IPS DF 4.7 (cell line): ENCODE measurements at regions not wholly inside any gene's neighbourhood (a gene's known extent, or its start where the extent isn't known, plus 50 kb on each side); places are given as distances from the start of the nearest gene placed in this dataset.

Experiments
- DNase-seq: peaks from one replicate; pipeline ENCODE4 v3.0.0-alpha.2; 2013; ENCODE audit warnings: low spot score; ENCODE audit errors: extremely low read depth

DNA sequence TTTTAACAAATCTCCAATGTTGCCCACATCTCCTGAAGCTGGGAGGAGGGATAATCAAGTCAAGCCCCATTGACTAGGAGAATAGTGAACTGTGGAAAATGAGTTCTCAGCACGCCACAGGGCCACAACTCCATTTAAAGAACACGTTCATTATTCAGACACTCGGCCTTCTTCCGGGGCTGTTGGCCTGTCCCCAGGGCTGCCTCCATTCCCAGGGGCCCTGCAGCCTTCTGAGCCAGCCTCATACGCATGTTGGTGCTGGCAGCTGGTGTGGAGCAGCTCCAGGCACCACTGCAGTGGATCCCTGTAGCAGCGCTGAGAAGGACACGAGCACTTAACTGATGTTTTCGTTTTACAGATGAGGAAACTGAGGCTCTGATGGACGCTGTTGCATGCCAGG is 87.5 kb upstream of the RCN1 start:
- no peak for DNase-seq

DNA sequence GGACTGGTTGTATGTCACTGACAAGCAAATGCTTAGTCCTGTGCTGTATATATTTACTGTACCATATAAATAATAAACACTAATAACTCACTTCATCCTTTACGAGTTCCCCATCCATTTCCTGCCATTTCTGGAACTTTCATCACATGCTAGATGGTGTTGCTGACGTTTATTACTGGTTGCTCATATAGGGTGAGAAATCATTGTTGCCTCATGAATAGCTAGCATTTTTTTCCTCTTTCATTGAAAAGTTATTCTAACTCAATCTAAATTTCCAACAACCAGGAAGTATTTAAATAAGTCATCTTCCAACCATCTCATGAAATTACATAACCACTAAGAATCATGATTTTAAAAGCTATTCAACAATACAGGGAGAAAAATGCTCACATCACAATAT is 88.6 kb upstream of the RCN1 start:
- no peak for DNase-seq

DNA sequence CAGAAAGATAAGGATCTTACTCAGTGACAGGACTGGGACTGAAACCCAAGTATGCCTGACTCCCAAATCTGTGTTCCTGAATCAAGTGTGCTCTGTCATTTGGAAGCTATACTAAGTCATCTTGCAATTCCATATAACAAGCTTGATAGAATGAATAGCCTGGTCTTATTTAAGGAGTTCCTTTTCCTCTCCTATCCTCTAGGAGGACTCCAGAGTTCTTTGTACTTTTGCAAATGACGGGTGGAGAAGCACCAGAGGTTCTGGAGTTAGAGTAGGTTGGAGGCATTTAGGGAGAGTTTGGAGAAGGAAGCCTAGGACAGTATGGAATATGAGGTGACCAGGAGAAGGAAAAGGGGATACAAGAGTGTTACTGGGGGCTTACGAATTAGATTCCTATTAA is 92.9 kb upstream of the RCN1 start:
- DNase-seq: no peak

DNA sequence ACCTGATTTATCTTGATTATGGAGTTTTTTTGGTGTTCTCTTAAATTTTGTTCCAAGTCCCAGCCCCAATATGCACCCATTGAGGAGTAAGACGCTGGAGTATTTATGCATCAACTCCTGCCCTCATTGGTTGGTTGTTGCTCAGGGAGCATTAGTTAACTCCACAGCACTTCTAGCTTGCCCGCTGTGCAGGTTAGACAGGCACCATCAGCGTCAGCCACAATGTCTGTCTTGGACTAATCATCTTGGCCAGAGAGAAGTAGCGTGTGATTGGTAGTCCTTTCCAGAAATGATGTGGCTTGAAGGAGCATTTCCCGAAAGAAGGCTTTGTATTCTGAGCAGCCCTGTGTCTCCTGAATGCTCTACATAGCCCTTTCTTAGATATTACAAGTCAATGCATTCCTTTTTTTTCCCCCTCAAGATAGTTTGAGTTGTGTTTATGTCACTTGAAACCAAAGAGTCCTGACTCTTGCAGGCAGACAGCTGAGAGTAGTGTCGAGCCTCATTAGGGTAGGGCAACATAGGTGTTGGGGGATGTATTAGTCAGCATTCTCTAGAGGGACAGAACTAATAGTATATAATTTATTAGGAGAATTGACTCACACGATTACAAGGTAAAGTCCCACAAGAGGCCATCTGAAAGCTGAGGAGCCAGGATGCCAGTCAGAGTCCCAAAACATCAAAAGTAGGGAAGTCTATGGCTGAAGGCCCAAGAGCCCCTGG is 94.6 kb upstream of the RCN1 start:
- DNase-seq: no peak

DNA sequence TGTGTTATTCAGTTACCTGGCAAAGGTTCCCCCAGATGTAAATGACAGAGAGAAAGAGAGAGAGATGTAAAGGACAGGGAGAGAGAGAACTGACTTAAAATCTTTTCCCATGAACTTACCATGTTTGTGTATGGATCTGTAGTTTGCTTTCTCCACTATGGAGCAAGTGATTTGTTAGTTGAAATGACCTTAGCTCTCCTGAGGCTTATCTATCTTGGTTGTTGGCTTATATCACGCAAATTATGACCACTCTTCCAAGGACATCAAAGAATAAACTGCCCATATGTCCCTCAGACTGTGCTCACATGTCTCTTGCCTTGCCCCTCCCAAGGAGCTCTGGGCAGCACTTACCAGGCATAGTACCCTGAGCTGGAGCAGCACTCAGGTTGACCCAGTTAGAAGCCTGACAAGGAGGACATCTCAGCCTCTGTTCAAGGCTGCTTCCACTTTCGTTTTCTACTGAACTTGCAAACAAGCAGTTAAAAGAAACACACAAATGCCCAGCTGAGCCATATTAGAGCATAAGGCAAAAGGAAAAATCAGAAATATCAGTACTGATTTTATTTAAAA is 95.3 kb upstream of the RCN1 start:
- DNase-seq: no peak

DNA sequence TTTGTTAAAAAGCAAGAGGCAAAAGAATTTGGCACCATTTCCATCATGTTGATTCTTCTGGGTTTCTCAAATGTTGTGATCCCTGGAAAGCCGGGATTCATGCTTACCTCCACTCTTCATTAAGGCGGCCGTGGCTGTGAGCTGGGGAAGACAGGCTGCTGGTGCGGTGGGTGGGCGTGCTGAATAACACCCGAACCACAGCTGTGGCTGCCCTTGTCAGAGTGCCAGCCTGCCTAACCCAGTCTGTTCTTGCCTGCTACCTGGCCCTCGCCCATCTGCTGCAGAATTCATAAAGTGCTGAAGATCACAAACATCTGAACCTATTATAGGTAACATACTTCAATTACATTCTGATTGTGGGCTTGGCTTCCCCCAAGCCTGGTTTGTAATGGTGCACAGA is 95.8 kb upstream of the RCN1 start:
- no peak for DNase-seq

DNA sequence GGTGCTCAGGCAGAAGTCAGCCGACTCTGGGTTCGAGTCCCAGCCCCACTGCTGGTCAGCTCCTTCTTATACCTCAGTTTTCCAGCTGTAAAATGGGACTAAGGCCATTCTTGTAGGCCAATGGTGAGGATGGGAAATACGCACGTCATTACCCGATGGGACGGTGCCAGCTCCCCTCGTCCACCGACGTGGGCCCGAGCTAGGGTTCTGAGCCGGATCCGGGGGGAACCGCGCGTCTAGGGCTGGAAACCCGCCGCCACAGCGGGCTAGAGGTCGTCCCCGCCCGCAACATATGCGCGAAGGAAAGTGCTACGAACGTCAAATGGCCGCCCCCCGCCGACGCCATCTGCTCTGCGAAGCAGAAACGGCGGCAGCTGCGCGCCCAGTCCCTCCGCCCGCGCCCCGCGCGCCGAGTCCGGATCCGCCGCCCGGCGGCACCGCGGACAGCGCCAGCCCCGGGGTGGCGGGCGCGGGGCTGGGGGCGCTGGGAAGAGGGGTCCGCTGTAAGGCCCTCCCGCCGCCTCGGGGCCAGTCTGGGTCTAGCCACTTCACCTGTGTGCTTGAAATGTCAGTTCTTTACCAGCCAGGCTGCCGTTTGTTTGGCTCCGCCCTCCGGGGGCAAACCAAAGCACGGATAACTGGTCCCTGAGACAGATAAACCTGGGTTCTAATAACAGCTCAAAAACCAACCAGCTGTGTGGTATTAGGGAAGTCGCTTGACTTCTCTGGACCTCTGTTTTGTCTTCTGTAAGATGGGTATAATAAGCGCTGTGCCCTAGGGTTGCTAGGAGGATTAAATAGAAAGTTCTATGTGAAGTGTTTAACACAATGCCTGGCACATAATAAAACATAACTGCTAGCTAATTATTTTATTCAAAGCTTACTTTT is 103.5 kb upstream of the RCN1 start:
- no peak for DNase-seq

DNA sequence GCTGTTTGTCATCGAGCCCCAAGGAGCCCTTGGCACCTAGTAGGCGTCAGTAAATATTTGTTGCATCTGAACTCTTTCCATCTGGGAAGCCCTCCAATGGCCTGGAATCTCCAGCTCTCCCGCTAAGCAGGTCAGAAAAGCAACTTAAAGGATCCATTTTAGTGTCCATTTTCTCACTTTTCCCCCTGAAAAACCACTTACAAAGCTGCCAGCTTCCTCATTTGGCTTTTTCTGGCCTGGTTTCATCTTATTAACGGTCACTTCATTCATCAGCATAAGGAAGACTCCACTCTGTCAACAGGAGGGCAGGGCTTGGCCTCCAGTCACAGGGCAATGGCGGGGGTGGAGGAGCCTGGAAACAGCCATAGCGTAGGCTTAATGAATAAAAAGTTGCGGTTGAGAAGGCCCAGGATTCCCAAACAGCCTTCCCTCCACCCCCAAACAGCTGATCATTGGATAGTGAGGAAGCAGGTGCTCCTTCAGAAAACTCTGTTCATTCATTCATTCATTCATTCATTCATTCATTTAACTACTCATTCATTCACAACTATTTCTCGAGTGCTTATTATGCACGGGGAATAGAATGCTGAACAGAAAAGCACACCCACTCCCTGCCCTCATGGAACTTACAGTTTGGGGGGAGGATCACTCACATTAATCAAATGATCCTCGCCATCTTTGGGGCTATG is 104.5 kb upstream of the RCN1 start:
- no peak for DNase-seq

DNA sequence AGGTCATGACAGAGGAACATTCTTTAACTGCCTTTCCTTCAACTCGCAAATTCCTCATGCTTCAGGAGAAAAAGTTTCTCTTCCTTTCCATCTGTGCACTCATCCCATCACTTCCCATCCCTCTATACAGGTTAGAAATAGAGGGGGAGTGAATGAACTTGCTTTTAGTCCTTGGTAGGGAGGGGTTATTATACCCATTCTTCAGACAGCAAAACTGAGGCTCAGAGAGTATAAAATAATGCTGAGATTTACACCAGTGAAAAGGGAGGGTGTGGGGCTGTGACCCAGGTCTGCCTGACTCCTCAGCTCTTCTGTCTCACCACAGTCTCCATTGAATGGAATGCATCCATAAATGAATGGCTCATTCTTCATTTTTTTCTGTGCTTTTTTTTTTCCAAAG is 109.4 kb upstream of the RCN1 start:
- DNase-seq: no peak

DNA sequence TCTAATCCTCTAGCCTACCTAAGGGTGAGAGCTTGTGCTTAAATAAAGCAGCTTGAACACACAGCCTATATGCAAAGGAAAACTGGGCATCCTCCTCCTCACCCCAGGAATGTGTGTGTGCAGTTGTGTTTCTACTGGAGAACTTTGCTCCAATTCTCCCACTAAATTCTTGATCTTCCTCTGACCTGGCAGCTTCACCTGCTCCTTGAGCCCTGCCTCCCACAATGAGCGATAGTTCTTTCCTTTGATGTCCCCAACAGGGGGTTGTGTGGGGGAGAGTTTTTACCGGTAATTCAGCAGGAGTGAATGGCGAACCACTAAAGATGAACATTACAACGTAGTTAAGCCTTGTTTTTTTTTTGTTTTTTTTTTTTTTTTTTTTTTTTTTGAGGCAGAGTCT is 113.5 kb upstream of the RCN1 start:
- DNase-seq: no peak

DNA sequence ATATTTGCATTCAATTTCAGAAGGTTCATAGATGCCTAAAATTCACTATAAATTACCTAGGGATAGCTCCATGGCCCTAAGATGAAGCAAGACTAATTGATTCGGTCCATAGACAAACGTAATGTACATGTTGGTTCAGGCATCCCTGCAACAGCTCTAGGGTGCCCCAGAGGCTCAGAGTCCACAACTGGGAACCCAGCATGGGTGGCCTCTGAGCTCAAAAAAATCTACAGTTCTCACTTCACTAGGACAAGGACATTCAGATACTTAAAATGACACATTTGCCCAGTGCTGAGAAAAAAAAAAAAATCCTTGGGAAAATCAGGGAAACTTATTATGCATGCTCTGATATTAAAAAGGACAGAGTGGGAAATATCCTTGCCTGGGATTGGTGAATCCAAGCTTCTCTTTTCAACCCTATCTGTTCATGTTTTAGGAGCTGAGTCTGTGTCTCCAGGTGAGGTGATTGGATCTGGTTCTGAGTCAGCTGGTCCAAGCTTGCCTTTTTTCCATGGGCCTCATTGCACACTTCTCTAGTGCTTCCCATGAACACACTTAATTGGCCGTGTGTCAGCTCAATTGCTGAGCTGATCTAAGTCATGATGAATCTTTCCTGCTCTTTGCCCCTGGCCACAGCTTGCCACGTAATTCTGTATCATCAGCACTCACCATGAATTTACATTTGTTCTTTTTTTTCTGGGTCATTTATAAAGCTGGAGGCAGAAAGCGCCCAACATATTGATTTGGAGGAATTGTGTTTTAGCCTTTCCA is 116.3 kb upstream of the RCN1 start:
- DNase-seq: no peak

DNA sequence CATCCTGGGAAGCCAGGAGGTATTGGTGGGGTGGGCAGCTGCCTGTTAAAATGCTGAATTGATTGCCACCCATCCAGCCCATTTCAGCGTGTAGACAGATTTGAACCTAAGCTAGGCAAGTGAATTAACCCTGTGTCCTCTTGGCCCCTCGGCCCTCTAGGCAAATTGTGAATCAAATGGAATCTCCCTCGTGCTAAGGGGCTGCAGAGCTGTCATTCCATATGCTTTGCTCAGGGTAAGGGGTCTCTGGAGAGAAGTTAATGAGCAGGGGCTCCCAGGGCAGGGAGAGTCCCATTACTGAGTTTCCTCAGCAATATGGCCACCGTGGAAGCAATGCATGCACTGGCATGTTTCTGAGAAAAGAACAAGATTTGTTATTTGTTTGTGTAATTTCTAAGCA is 117.7 kb upstream of the RCN1 start:
- DNase-seq: no peak

DNA sequence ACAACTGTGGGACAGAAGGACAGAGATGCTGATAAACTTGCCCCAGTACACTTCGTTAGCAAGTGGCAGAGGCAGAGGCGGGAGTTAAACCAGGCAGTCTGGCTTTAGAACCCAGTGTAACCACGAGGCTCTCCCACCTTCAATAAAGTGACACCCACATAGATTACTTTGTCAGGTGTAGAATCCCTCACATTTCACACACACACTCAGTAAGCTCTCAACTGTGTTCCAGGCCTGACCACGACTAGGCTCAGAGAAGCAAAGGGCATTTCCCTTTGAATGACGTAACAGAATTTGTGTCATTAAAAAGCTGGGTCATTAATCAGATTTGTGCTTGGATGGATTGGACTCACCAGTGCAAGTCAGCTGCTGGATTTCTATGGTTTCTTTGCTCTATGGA is 118.3 kb upstream of the RCN1 start:
- no peak for DNase-seq

DNA sequence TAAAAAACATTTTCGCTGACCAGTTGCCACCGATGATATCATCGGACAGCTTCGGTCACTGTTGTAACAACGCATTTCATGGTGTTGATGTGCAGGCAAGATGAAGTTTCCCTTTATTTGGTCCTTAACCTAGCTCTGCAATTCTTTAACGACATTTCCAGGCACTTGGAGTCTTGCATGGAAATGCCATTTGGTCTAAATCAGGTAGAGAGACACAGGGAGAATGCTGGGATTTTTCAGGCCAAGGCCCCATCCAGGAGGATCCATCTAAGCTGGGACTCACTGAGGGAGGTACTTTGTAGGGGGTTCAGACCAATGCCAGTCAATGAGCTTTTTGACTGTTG is 121.5 kb upstream of the RCN1 start:
- no peak for DNase-seq

DNA sequence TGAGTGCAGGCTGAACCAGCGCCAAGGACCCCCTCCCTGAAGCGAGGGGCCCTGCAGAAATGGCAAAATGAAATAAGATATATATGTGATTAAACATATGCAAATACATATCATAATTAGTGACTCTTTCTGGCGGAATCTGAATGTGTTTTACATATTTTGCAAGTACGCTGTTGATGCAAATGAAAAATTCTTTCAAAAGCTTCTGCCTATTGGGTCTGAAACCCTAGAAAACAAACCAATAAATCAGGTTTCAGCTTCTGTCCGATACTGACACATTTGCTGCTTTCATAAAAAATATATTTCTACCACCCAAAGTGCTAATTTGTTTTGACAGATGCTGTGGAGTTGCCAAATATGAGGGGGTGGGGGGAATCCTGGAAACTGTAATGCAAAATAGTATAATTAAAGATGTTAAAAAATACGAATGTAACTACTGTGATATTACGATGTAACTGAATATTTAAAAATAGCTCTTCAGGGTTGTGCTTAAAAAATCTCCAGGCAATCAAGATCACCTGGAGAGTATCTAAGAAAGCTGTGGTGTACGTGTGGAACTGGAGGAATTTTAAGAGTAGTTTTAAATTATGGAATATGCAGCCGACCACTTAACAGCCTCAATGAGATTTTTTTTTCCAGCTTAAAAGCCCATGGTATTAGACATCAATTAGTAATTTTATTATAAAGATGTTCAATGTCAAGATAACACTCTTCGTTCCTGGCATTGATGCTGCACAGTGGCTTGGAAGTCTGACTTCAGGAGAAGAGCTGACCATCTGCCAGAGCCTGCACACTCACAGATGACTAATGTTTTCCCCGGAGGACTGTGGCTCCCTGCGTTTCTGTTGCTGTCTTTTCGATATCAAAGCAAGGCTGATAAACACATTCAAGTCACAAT is 122.2 kb upstream of the RCN1 start:
- DNase-seq: no peak

DNA sequence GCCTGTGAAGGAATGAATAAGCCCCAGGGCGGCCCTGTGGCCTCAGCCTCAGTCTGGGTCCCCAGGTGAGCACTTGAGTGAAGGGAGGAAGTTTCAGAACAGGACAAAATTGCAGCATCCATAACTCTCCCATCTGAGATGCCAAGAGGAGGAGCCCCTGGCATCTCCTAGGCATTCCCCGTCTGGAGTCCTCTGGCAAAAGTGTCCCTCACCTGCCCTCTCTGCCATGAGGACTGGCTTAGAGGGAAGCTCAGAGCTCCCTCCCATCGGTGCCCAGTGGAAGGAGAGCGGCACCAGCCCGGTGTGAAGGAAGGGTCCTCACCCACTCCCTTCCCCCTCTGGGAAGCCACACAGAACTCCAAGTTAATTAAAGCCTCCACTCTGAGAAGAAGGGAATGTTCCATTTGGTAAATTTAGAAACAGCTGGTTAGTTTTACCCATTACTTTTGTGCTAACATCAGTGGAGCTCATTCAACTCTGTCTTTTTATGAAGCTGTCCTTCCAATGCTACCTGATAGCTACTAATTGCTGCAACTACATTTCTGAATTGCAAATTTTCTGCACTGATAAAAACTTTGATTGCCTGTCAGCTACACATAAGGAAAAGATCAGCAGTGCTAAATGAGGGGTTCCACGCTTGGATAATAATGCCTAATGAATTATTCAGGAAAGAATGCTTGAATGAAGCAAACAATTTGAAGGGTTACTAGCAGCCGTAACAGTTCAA is 123.3 kb upstream of the RCN1 start:
- DNase-seq: no peak

DNA sequence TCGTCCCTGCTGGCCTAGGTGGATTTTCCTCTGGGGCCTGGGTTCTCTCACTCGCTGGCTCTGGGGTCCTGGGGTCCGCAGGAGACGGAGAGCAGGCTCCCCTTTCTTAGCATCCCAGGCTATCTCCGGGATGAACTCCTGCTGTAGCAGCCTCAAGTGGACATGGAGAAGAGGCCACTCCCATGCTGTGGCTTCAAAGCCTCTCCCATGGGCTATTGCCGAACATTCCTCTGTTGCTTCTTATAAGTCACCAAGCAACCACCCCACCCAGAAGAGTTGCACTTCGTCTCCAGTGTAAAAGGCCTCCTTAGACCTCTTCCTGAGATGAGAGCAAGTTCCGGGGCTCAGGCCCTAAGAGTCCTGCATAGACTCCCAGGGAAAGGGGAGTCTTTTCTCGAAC is 124.0 kb upstream of the RCN1 start:
- DNase-seq: no peak

DNA sequence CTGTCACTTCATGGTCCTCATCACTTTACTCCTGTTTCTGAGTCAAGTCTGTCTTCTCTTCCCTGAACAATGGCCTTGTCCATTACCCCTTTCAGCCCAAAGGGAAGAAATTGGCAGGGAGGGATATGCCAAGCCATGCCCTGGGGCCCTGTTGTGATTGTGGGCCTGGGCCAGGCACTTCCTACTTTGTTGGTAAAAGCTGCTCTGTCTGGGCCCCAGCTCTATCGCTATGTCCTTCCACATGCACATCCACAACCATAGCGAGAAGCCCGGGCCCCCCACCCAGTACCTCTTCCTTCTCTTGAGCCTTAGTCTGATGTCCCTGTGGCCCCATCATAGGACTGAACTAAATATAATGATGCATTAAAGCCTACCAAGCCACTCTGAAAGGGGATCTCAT is 126.7 kb upstream of the RCN1 start:
- DNase-seq: no peak

DNA sequence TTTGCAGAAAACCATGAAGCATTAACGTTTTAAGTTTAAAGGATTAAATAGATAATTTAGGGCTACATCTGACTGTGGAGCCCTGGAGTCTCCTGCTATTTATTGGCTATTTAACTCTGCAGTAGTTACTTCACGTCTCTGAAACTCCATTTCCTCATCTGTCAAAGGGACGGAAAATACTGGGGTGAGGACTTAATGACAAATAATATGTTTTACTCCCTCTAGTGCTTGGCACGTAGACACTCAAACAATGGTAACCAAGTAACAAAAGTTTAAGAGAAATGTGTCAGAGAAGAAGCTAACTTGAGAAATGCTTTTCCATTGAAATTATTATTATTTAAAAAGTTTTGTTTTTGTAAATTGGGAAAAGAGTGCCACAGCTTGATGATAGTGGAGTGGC is 130.7 kb upstream of the RCN1 start:
- no peak for DNase-seq

DNA sequence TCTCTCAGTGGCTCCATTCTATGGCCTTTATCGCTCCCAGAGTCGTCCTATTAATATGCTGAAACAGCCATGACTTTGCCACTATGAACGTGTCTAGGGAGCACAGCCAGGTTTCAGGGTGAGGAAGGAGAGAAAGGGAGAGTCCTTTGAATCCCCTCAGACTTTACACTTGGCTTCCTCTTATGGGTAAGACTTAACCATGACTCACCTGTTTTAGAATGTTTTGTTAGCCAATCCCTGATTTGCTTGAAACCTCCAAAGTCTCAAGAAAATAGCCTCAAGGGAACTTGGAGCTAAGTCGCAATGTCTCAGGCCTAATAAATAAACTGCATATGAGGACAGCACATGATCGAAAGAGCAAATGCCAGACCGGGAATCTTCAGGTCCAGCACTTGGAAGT is 131.2 kb upstream of the RCN1 start:
- DNase-seq: no peak
